Osteoblast (primary cell): ENCODE measurements at regions not wholly inside any gene's neighbourhood (a gene's known extent, or its start where the extent isn't known, plus 50 kb on each side); places are given as distances from the start of the nearest gene placed in this dataset.
"Not testable (repeated sequence)": the region's sequence is repeated elsewhere in the genome, so short reads cannot be mapped to it uniquely, and the experiment has no call there.

ENCODE experiments used
- DNase-seq: peaks from one replicate; pipeline ENCODE4 v3.0.0; 2011; ENCODE audit warnings: low spot score, mixed read lengths; ENCODE audit not compliant: insufficient read length; ENCODE audit errors: missing footprints
- H2AFZ ChIP-seq: 2 replicates; pipeline ENCODE4 v1.6.0; 2011; ENCODE audit warnings: mild to moderate bottlenecking, low read length
- H3K27ac ChIP-seq: 2 replicates; pipeline ENCODE4 v1.5.1; 2011; ENCODE audit warnings: mild to moderate bottlenecking, low read depth, low read length, moderate library complexity
- H3K27me3 ChIP-seq: 2 replicates; pipeline ENCODE4 v1.6.0; 2012; ENCODE audit warnings: mild to moderate bottlenecking, control low read depth, inconsistent platforms, low read length, moderate library complexity; ENCODE audit not compliant: insufficient read depth
- H3K36me3 ChIP-seq: 2 replicates; pipeline ENCODE4 v1.5.1; 2011; ENCODE audit warnings: mild to moderate bottlenecking, low read length, control low read depth, moderate library complexity; ENCODE audit not compliant: insufficient read depth
- H3K4me1 ChIP-seq: 2 replicates; pipeline ENCODE4 v1.5.1; 2011; ENCODE audit warnings: mild to moderate bottlenecking, low read length, control low read depth, moderate library complexity; ENCODE audit not compliant: insufficient read depth
- H3K4me2 ChIP-seq: 2 replicates; pipeline ENCODE4 v1.6.0; 2011; ENCODE audit warnings: mild to moderate bottlenecking, low read length; ENCODE audit not compliant: insufficient read depth
- H3K4me3 ChIP-seq: fragments of 200-600 bp; sonication (generic); 3 replicates; pipeline ENCODE4 v1.5.1; 2012; ENCODE audit warnings: mild to moderate bottlenecking, low read length, inconsistent platforms; ENCODE audit not compliant: insufficient read depth
- H3K79me2 ChIP-seq: 2 replicates; pipeline ENCODE4 v1.6.0; 2012; ENCODE audit warnings: mild to moderate bottlenecking, low read length, control low read depth, inconsistent platforms; ENCODE audit not compliant: insufficient read depth
- H3K9me3 ChIP-seq: 2 replicates; pipeline ENCODE4 v1.5.1; 2011; ENCODE audit warnings: low read depth, low read length, control low read depth
- H4K20me1 ChIP-seq: 2 replicates; pipeline ENCODE4 v1.6.0; 2012; ENCODE audit warnings: mild to moderate bottlenecking, low read length, control low read depth; ENCODE audit not compliant: insufficient read depth
- TF ChIP-seq, protein P1 (sequence below): IDR thresholded peaks from 2 replicates; pipeline ENCODE4 v1.5.1; 2011; ENCODE audit warnings: mild to moderate bottlenecking, low read depth, low read length, moderate library complexity; ENCODE audit errors: extremely low read depth

DNA sequence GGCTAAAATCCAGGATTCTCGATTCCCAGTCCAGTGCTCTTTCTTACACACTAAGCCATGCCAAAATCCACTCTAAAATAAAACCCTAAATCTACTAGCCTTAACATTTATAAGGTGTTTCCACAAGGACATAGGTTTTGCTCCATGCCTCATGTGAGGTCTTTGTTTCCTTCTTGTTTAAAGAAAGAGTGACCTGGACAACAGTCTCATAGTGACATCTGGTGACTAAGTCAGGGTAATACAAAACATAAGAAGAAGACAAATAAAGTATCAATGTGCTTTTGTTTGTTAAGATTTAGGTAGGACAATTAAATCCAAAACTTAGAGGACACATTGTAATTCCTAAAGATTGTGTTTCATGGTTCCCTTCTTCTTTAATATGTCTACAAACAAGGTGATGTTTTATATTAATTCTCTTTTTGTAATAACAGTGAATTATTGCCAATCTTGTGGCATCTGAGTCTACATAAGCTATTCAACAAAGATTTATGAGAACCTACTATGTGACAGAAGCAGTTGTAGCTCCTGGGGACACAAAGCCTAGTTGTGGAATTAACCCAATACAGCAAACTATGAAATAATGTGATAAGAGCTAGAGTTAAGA, 93.0 kb upstream of the TRIM77 start:
- H3K4me2 ChIP-seq, H3K36me3 ChIP-seq, H2AFZ ChIP-seq, DNase-seq, H3K27me3 ChIP-seq, H3K4me3 ChIP-seq, H3K4me1 ChIP-seq, H3K27ac ChIP-seq, H3K79me2 ChIP-seq, H3K9me3 ChIP-seq, H4K20me1 ChIP-seq: not testable (repeated sequence)
- TF ChIP-seq, protein P1, sequence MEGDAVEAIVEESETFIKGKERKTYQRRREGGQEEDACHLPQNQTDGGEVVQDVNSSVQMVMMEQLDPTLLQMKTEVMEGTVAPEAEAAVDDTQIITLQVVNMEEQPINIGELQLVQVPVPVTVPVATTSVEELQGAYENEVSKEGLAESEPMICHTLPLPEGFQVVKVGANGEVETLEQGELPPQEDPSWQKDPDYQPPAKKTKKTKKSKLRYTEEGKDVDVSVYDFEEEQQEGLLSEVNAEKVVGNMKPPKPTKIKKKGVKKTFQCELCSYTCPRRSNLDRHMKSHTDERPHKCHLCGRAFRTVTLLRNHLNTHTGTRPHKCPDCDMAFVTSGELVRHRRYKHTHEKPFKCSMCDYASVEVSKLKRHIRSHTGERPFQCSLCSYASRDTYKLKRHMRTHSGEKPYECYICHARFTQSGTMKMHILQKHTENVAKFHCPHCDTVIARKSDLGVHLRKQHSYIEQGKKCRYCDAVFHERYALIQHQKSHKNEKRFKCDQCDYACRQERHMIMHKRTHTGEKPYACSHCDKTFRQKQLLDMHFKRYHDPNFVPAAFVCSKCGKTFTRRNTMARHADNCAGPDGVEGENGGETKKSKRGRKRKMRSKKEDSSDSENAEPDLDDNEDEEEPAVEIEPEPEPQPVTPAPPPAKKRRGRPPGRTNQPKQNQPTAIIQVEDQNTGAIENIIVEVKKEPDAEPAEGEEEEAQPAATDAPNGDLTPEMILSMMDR = peak; percentile 28

DNA sequence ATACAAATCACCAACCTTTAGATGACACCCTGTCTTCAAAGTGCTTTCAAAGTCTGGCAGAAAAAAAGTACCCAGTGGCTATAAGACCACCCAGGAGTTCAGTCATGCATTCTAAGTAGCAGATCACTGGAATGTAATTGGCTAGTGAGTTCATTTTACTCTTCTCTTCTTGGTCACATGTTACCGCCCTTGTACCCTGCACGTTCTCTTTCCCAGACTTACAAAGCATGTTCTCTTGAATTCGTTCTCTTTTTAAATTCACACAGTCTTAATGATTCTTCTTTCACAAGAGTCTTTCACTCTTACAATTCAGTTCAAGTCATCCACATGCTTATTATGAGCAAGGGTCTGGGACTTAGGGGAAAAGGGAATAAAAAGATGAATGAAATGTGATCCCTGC, 89.4 kb upstream of the TRIM77 start:
- not testable (repeated sequence) for DNase-seq, H3K79me2 ChIP-seq, H3K4me1 ChIP-seq, H3K27me3 ChIP-seq, H3K27ac ChIP-seq, H3K9me3 ChIP-seq, H4K20me1 ChIP-seq, H3K4me3 ChIP-seq, H3K4me2 ChIP-seq, H2AFZ ChIP-seq, H3K36me3 ChIP-seq

DNA sequence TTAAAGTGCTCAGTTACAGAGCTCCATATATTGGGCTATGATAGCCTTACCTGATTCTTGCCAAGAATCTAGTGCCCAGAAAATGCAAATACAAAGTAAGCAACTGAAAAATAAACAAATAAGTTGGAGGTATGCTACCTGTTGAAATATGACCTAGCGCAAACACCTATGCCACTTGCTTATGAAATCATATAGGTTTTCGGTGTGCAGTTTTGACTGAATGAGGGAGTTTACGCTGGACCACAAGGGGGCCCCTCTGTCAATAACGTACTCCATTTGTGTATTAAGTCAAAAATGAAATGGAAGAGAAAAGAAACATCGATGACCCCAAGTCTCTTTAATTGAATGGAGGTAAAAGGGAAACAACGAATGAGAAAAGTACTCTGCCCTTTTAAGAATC, 84.9 kb upstream of the TRIM77 start:
- Histone ChIP-seq H3K9me3 (no peaks in the 10 kb centered on the region), H3K4me3 (no peak overlapping the region), H3K4me1 (no peaks in the 10 kb centered on the region), H3K4me2 (no peak overlapping the region), H4K20me1 (no peaks in the 10 kb centered on the region), H3K27me3 (no peaks in the 10 kb centered on the region), H3K36me3 (no peaks in the 10 kb centered on the region), H2AFZ (no peak overlapping the region), H3K27ac (no peak overlapping the region), H3K79me2 (no peaks in the 10 kb centered on the region)
- DNase-seq = no peak
- TF ChIP-seq, protein P1 = peak; percentile 9

DNA sequence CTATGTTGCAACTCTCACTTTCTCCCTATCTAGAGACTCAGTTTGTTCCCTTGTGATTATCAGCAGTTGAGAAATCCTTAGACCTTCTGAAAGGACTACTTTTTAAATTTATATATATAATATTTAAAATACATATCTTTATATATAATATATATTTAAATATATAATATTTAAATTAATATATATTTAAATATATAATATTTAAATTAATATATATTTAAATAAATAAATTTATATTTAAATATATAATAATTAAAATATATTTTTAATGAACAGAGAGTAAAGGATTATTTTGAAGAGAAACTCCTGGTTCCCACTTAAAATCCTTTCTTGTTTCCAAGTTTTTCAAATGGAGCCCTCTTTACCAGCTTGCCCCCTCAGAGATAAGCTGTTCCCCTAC, 83.7 kb upstream of the TRIM77 start:
- H3K4me1 ChIP-seq = no peaks in the 10 kb centered on the region
- H3K79me2 ChIP-seq = no peaks in the 10 kb centered on the region
- no peak for DNase-seq
- TF ChIP-seq, protein P1 = no peak
- H4K20me1 ChIP-seq = no peaks in the 10 kb centered on the region
- H3K27ac ChIP-seq = no peak overlapping the region
- H3K27me3 ChIP-seq = no peaks in the 10 kb centered on the region
- H3K36me3 ChIP-seq = no peaks in the 10 kb centered on the region
- H3K4me2 ChIP-seq = no peak overlapping the region
- H2AFZ ChIP-seq = no peak overlapping the region
- no peaks in the 10 kb centered on the region for H3K9me3 ChIP-seq
- H3K4me3 ChIP-seq = no peak overlapping the region

DNA sequence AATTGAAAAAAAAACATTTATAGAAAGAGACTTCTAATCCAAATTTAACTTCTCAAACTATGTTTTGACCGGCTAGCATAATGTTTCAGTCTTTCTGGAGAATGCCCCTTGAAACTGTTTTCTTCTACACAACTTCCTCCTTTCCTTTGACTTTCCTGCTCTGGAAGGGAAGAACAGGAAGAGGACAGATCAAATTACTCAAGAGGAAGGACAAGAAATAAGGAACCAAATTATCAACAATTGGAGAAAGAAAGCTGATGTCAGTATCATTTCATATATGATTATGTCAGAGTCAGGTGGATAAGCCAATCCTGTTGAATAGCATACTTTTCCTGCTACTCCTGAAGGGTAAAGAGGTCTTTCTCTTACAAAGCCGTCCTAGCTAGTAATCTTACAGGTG, 83.2 kb upstream of the TRIM77 start:
- not testable (repeated sequence) for H3K79me2 ChIP-seq, H3K9me3 ChIP-seq, H3K4me3 ChIP-seq, H3K4me2 ChIP-seq, H3K27ac ChIP-seq, DNase-seq, H3K27me3 ChIP-seq, H3K36me3 ChIP-seq, H3K4me1 ChIP-seq, H2AFZ ChIP-seq, H4K20me1 ChIP-seq
